Stimulated activated CD4-positive, alpha-beta T cell treated with anti-CD3 and anti-CD28 coated beads, Interleukin-12 subunit alpha, Interleukin-12 subunit beta, amount 100 ng/mL, for 4 hours (primary cell): ENCODE measurements at regions not wholly inside any gene's neighbourhood (a gene's known extent, or its start where the extent isn't known, plus 50 kb on each side); places are given as distances from the start of the nearest gene placed in this dataset.

Experiments
- DNase-seq: peaks from one replicate; pipeline ENCODE4 v3.0.0-alpha.2; 2020

DNA sequence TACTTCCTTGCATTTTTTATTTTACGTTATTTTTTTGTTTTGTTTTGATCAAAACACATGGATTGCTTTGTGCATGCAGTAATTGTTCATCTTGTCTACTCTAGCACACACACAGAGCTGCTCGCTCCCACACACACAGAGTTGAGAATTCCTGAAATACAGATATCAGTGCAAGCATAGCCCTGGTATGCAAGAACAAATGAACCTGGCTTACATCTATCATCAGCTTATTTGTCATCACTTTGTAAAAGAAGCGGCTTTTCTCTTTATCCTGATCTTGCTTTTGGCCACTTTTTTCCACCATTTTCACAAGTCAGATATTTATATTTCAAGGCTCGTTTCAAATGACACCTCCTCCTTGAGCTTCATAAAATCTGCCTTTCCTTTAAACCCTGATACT lies 1435.7 kb downstream of the MAT2B start:
- no peak for DNase-seq

DNA sequence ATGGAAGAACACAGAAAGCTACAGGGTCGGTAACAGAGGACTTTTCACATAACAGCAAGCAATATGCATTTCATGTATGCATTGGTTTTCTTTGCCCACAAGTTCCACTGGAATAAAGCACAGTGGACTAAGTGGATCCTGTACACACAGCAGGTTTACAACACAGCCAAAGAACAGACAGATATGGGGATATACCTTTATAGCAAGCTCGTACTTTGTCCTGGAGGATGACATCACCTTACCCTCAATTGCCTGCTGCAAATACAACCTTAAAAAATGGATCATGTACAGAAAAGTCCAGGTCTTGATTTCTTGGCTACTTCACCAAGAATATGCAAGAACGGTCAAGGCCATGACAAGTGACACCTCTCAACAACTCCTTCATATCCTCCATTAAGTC lies 1445.5 kb downstream of the MAT2B start:
- no peak for DNase-seq

DNA sequence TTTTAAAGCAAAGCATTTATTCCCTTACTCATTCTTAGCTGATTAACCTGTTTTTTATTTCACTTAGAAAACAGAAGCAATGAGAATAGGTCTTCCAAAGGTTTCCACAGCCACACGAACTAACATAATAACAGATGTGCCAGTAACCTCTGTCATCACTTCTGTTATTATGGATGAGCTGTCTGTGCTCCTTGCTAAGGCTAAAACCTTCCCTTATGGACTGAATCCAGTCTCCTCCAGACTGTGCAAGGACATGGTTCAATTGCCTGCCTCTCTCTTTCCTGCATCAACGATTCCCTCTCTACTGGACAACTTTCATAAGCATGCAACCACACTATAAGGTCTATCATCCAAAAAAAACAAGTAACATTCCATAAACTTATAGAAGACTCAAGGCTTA lies 1446.2 kb downstream of the MAT2B start:
- no peak for DNase-seq

DNA sequence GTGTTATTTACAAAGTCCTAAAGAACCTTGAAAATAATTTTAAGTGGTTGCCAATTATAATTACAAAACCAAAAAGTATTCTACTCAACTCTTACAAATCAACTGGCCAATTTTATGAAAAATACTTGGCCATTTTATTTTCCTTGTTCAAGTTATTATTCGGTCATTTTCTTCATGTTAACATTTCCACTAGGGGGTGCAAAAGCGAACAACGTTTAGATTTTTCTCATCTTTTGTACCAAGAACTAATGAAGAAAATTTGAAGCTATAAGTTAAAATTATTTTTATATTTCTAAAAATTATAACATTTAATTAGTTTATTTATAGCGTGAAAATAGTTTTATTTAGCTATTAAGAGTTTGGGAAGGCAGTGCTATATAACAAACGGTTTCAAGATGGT lies 1453.3 kb downstream of the MAT2B start:
- DNase-seq, result no peak

DNA sequence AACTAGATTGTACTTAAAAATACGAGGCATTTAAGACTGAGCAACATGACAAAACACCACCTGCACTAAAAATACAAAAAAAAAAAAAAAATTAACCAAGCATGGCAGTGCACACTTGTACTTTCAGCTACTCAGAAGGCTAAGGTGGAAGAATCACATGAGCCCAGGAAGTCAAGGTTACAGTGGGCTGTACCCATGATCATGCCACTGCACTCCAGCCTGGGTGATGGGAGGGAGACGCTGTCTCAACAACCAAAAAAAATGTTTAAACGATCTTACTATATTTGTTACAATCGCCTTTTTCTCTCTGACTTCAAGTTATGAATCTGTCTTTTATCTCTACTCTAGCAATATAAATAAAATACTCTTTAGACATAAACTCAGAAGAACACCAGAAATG lies 1454.3 kb downstream of the MAT2B start:
- no peak for DNase-seq

DNA sequence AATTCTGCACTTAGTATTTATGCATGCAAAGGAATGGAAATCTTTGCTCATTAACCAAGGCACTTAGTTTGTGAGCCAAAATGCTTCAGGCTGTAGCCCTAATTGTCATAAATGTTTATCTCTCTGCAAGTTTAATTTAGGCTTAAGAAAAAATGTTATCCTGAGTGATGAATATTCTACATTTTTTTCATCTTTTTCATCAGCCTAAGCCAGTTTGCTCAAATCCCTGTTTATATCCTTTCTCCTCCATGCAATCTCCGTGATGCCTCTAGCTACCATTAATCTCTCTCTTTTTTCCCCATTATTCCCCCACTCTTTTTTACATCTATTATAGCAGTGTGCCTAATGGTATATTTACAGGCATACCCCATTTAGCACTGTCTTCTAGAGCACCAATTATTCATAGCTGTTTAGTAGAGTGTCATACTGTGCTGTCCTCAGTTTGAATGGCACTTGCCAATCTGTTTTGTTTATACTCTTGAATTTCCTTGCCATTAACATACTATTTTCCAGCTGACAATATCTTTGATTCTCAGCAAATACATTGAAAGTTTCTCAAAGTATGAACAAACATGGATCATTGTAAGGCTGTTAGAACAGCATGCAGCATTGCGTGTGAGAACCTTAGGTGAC lies 1457.0 kb downstream of the MAT2B start:
- DNase-seq, result no peak

DNA sequence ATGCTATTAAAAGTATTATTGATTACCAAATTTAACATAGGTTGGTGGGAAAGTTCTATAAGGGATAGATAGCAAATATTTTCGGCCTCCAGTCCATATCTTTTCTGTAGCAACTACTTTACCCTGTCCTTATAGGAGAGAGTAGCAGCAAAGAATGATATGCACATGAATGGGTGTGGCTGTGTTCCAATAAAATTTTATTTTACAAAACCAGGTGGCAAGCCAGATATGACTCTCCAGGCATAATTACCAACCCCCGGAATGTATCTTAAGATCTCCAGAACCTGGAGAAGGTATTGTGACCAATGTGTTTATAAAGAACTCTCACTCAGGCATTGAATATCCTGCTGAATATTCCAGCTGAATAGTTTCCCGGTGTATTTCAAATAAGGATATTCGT lies 1461.2 kb downstream of the MAT2B start:
- DNase-seq, result no peak

DNA sequence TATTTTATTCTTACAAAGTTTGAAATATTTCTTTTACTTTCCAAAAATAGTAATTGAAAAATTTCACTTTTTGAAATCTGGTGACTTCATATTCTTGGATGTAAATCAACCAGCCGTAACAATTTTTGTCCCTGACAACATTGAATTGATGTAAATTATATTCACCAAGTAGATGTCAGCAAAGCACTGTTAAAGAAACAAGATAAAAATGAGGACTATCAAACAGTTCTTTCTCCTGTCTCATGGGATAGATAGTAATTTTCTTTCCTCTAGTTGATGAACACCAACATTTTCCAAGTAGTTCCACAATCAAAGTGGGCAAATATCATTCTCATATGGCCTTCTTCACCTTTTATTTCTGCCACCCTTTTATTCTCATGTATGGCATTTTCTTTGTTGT lies 1461.9 kb downstream of the MAT2B start:
- no peak for DNase-seq

DNA sequence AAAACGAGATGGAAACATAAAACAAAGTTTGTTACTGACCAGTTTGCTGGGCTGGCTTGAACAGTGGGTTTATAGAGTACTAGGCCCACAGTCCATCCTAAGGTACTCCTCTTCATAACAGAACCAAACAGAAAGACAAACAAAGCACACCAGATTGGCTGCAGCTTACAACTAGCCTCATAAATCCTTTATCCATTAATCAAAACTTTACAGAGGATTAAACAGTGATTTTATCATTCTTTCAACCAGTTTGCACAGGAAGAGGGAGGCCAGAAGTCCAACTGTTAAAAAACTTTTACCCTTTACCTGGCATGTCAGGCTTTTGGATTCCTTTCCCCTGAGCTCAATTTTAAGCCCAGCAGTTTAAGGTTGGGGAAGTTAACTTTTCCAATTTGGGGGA lies 1467.6 kb downstream of the MAT2B start:
- DNase-seq, result no peak

DNA sequence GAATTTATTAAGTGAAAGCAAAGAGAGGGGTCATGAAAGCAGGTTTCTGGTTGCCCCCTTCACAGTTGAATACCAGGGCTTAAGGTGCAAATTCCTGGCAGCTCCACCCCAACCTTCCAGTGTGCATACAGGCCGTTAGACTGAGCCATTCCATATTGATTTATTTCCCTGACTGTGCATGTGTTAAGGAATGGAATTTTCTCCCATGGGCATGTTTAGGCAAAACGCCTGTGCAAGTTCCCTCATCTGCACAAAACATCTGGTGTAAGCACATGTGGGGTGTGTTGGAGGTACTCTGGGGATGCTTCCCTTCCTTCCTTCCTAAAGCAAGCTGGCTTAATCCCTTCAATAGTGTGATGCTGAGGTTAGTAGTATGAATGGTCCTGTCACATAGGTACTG lies 1470.6 kb downstream of the MAT2B start:
- no peak for DNase-seq

DNA sequence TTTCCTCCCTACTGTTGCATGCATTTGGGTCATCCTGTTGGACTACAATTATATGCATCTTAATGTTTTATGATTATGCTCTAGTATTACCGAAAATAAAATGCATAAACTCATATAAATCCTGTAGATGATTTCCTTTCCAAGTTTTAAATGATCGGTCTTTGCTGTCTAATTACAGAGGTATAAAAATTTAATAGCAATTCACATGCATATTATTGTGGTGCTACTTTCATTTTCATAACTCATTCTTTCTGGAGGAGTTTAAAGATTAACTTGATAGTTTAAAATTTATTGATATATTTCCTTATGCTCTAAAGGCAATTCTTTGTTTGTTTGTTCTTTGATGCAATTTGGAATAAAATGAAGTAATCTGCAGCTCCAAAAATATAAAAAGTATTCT lies 1475.1 kb downstream of the MAT2B start:
- no peak for DNase-seq

DNA sequence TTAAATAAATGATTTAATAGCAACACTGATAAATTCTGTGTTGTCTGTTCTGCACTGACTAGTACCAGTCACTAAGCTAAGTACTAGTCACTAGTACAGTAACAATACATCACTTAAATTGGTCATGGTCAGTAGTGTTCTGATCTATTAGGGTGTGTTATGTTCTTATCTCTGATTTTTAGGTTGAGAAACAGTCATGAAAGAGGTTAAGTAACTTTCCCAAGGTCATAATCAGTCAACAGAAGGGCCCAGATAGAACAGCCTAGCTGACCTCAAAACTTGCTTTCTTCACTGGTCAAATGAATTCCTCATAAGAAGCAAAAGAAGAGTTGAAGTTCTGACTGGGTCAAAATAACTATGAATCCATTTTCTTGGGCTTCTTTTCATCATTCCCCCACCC lies 1492.7 kb downstream of the MAT2B start:
- no peak for DNase-seq

DNA sequence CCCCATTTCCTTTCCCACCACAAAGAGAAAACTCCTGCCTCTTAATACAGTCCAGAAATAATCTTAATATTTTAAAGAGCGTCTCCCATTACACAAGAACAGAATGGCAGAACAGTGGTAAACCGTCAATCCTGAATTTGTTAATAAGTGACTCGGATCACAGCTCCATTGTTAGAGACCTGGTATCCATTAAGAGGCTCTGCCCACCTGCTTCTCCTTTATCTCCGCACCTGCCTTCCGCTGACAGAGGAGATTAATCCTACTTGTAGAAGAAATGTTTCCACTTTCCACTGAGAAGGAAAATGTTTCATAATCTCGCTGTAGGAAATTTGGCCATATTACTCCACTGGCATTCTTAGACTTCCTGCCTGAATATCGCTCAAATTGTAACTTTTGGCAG lies 1493.2 kb downstream of the MAT2B start:
- no peak for DNase-seq

DNA sequence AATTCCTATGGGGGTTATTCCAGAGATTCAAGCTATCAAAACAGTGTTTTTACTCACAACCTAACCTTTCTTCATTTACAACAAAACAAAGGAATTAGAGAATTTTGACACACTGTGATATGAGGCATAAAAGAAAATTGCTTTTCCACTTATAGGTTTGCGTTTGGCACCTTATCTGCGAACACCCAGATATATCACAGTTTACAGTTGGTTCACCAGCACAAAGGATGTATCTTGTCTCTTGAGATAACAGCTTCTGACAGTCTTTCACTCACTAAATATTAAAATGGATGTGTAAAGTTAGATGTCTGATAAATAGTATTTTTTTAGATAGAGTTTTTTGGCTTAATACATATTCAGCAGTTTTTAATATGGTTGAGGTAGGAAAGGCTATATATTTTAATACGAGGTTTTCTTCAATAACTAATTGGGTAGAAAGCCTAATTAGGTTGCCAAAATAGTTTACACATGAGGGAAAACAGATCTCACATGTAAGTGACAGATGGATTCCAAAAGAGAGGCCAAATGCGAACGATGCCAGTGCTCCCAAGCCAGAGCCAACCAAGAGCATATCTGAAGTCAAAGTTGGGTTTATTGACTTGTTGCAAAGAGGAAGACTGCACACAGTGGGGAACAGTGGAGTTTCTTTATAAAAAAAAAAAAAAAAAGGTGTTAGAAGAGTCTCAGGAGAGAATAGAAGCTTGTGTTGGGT lies 1495.2 kb downstream of the MAT2B start:
- DNase-seq, result no peak

DNA sequence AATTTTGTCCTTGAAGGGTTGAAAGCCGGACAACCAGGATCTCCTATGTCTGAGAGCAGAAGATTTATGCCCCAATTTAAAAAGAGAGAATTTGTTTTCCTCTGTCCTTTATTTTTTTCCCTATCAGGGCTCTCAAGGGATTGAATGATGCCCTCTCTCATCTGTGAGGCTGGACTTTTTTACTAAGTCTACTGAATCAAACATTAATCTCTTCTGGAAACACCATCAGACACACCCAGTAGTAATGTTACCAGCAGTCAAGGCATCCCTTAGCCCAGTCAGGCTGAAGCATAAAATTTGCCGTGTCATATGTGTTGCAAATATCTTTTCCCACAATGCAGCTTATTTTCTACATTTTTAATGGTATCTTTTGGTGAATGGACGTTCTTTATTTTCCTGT lies 1497.9 kb downstream of the MAT2B start:
- no peak for DNase-seq

DNA sequence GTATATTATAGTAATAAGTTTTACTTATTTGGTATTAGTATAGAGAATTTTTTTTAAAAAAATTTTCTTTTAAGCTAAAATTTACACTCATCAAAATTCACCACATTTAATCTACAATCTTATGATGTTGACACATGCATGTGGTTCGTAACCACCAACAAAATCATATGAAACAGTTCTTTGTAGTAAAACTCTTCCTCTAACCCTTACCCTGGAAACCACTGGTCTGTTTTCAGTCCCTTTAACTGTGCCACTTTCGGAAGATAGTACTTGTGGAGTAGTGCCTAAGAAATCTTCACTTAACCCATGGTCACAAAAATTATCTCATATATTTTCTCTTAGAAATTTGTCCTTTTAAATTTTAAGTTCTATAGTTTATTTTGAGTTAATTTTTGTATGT lies 1498.8 kb downstream of the MAT2B start:
- DNase-seq, result no peak

DNA sequence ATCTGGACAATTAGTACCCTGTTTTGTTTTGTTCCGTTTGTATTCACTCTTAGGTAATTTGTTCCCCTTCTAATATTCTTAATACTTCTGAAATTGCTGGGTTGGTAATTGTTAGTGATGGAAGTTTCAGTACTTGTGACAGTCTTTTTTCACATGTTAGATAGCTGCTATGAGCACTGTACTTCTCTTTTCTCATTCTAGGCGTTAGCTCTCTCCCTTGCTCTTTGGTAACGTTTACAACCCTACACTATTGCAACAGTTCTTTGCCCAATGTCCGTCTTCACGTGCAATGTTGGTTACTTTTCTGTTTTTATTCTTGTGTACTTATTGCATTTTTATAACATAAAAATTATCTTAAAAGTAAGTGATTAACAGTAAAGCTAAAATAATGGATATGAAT lies 1509.0 kb downstream of the MAT2B start:
- DNase-seq, result no peak

DNA sequence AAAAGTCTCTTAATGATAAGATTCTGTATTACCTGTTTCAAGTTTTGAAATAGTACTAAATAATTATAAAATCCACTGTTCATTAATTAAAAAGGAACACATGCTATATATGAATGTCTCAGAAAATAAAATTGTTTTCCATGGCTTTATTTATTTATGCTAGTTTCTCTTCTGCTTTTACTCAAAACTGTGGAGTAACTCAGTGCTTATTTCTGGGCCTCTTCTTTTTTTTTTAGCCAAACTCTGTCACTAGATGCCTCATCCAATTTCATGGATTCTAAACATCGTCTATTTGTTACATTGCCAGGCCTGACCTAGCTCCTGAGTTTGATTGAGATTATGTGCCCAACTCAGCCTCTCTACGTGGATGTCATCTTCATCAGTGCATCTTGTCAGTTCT lies 1509.7 kb downstream of the MAT2B start:
- no peak for DNase-seq

DNA sequence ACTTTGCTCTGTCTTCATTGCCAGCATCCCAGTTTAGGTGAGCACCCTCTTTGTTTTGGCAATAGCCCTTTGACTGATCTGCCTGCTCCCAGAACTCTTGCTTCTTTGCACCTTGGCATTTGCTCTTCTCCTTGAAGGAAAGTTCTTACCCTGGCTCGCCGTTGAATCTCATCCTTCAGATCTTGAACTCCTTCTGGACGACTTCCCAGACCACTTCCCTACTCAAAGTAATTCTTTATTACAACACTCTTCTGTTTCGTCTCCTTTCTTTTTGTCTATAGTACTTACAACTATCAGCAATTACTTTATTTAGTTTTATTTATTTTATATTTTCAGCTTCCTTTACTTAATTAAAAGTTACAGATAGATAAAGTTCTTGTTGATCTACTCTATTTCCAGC lies 1510.1 kb downstream of the MAT2B start:
- DNase-seq, result no peak

DNA sequence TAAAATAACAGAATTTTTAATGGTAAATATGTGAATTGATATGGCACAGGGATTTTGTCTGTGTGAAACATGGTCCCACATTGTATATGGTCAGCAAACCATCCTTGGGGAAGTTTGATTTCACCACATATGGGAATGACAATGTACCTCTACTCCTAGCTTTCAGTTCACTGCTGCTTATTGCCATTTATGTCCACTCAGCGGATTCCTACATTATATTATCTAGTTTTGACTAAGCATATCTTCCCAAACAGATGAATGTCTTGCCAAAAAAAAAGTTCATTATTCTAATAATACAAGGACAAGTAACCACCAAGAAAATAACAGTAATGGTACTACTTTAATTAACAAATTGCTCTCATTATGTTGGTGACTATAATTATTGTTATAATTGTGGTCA lies 1521.6 kb downstream of the MAT2B start:
- DNase-seq, result no peak

DNA sequence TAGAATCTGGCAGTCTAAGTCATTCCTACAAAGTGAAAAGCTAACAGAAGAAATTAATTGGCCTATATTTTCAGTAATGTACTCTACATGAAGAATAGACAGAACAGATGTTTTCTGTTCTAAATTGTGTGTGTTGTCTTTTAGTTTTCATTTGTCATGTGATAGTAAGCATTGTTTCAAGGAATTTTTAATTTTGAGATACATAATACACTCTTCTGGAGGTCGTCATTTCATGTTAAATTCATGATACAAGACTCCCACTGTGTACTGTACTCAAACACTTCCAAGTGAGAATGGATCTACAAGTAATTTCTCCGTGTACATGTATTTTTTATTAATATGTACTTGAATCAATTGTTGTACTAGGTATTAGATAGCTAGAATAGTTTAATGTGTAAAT lies 1522.9 kb downstream of the MAT2B start:
- no peak for DNase-seq

DNA sequence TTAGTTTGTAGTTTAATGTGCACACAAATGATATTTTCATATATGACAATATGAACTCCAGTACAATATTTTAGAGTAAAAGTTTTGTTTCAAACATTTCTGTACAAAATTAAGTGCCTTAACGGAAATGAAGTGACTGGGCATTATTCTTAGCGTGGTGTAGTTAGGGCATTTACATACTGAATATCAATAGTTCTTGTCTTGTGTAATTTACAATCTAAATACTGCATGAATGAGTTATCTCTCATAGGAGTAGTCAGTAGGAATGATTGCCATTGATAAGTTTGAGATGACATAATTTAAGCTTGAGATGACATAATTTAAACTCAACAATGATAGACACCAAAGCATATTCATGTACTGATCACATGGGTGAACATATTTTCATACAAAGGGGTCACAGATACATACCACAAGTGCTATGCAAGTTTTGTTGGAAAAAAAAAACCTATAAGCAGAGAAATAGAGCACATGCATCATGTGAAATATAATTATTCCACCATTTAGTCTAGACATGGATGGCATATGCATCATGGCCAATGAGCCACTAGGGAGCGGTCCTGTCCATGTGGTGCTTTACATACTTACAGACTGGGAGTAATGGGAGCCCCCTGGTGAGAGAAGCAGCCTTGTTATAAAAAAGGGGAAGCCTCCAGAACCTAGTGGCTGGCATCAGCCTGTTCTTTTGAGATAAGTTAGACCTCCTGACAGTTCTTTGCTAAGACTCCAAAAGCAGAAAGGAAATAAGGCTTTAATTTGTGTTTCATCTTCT lies 1523.9 kb downstream of the MAT2B start:
- no peak for DNase-seq

DNA sequence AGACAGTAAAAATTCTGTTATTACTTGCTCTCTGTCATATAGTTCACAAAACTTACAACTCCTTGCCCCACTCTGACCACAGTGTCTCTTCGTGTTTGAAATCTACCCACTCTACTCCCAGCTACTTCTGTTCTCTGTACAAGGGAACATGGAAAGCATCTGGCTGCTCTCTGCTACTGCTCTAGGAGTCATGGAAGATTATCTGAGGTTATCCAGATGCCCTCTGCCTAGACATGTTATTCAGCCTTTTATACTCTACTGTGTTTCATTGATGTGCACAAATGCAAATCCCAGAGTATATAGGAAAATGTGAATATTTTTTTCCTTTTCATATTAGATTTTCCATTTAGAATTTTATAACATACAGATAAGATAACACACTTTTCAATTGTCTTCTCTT lies 1525.6 kb downstream of the MAT2B start:
- no peak for DNase-seq

DNA sequence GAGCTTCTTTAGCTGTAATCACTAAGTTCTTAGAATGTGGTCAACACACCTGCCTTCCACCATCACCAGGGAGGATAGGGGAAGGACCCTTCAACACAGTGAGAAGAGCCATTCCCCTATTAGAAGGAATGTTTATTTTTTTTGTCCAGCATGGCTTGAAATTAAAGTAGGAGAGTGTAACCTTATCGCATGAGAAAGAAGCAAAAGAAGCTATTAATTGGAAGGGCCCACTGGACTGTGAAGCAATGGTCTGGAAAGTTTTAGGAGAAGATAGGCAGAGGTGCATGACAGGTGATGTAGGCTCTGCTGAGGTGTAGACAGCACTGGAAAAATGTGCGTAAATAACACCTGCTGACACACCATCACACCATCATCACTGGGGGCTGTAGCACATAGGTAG lies 1526.0 kb downstream of the MAT2B start:
- DNase-seq, result no peak
